Occipital lobe (tissue), 1 donor: ENCODE measurements at regions not wholly inside any gene's neighbourhood (a gene's known extent, or its start where the extent isn't known, plus 50 kb on each side); places are given as distances from the start of the nearest gene placed in this dataset.

Experiments used
- DNase-seq: peaks from one replicate; lab custom pipeline; 2025; lab: John Stamatoyannopoulos, UW

- DNase-seq = no peak
Observed at GRCh38 chr2:2850218-2850755, 519.2 kb upstream of the MYT1L start.

DNA sequence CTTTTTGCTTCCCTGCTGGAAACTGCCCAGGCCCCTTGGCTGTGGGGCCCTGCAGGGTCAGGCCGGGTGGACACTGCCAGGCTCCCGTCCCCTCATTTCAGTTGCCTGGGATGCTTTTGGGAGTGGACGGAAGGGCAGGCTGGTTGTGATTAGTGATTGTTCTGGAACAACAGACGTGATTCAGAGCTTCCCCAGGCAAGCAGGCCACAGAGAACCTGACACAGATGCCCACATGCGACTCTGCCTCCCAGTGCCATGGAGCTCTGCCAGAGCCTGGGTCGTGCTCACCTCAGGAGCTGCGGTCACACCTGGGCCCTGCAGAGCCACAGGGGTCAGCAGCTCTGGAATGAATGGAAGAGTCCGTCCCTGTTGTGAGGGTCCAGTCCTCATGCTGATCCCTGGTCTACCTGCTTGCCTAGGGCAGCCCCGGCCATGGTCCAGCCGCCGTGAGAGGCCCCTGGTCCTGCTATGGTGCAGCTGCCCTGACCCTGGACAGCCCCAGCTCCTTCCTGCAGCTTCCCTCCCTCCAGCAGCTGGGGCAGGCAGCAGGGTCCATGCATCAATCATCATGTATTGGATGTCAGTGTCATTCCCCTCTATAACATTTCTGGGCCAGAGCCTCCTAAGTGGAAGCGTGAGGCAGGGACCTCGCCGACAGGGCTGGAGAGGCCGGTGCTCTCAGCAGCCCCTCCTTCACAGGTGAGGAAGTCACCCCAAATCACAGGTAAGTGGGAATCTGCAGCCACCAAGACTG, 518.6 kb upstream of the MYT1L start:
- no peak for DNase-seq

DNA sequence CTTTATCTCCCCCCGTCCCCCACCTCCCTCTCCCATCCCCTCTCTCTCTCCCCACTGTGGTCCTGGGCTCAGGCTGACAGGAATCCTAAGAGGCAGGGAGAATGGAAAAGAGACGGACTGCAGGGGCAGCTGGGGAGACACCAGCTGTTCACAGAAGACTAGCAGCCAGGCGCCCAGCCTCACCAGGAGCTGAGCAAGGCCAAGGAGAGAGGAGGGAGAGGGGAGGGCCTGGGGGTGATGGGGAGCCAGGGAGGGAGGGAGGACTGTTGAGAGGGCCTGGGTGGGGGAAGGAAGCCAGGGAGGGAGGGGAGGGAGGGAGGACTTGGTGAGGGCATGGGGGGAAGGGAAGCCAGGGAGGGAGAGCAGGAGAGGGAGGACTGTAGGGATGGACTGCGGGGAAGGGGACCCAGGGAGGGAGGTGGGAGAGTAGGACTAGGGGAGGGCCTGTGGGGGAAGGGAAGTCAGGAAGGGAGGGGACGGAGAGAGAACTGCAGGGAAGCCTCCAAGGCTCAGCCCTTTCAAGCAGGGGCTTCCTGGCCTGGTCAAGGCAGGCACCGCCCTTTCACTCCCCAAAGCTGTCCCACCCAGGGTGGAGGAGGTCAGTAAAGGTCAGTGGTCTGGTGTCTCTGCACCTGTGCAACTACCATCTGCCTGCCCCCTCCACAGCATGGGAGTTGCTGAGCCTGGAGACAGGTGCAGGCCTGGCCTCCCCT, 517.7 kb upstream of the MYT1L start:
- DNase-seq = no peak

DNA sequence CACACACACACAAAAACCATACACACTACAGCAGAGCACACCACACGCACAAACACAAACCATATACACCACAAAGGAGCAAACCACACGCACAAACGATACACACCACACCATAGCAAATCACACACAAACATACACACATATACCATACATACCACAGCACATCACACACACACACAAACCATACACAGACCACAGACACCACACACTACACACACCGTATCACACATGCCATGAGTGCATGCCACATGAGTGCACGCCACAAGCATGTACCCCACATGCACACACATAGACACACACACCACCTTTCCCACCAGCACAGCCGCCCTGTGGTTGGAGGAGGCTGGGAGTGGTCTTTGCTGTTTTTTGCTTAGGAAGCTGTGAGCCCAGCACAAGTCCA, 517.1 kb upstream of the MYT1L start:
- no peak for DNase-seq

DNA sequence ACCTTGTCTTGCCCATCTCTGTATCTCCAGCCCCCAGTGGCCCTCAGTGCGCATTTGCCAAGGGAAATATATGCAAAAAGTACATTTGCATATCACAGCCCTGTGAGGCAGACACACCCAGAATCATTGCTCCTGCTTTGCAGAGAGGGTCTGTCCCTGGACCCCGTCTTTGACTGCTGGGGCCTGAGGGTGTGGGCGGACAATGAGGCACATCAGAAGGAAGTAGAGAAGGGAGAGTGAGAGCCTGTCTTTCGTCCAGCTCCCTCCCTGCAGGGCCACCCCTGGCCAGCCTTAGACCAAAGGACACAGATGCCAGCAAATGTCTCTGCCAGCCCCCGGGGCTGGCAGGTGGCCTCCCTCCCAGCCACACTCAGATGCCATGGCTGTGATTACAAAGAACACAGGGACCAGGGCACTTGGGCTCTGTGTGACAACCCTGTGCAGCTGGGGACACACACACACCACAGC, 516.2 kb upstream of the MYT1L start:
- DNase-seq = no peak

GRCh38 chr2:2846332-2847208, 515.5 kb upstream of the MYT1L start:
- DNase-seq = peak; percentile 65

GRCh38 chr2:2845806-2846315, 514.8 kb upstream of the MYT1L start:
- no peak for DNase-seq

GRCh38 chr2:2845267-2845666, 514.2 kb upstream of the MYT1L start:
- no peak for DNase-seq

DNA sequence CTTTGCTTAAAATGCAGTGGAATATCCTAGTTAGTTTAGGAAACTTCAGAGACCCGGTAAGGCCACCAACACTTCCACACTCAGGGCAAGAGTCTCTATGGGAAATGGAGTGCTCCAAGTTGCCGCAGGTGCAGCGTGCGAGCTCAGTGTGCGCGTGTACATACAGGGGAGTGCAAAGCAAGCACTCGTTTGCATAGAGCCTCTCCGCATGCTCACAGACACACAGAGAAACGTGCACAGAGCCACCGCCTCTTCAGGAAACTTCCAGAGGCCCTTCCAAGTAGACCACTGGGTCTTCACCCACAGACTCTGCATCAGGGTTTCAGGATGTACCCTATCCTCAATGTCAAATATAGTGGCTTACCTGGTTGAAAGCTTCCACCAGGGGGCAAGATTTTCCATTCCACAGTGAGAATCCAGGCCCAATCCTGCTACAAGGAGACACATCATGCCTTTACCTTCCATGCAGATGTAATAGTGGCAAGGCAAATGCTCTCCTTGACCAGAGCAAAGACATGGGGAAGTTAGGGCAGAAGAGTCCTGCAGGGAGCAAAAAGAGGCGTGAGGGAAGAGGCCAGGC, 513.0 kb upstream of the MYT1L start:
- DNase-seq = no peak

DNA sequence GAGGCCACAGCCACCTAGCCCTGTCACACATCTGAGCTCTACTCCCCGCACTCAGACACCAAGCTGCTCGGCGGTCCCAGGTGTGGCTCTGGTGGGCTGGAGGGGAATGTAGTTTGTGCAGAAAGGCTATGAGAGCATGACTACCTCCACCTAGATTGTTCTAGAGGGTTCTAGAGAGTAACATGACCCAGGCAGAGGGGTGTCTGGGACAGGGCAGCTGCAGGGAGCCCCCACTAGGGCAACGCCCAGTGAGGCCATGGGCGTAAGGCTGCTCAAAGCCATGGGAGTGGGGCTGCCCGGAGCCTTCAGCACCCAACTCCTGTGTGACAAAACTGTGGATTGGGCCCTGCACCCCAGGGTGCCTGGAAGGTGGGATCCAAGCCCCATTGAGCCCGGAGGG, 511.4 kb upstream of the MYT1L start:
- no peak for DNase-seq

GRCh38 chr2:2840681-2841300, 509.7 kb upstream of the MYT1L start:
- peak; percentile 36 for DNase-seq

- DNase-seq = no peak
Observed at GRCh38 chr2:2839782-2840531, 508.9 kb upstream of the MYT1L start.

GRCh38 chr2:2839393-2839781, 508.3 kb upstream of the MYT1L start:
- no peak for DNase-seq

DNA sequence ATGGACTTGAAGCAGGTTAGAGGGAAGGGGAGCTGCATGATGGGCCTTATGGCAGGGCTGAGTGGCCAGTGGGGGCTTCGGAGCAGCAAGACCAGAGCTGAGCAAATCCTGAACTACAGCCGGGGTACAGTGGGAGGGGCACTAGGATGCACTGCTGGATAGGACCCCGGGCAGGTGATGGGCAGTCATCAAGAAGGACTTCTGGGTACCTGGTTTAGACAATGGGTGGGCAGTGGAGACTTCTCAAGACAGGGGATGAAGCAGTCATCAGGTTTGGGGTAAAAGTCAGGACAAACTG, 507.4 kb upstream of the MYT1L start:
- no peak for DNase-seq

- peak; percentile 37 for DNase-seq
Observed at GRCh38 chr2:2837746-2838547, 506.9 kb upstream of the MYT1L start.

GRCh38 chr2:2836343-2837070, 505.4 kb upstream of the MYT1L start:
- no peak for DNase-seq

DNA sequence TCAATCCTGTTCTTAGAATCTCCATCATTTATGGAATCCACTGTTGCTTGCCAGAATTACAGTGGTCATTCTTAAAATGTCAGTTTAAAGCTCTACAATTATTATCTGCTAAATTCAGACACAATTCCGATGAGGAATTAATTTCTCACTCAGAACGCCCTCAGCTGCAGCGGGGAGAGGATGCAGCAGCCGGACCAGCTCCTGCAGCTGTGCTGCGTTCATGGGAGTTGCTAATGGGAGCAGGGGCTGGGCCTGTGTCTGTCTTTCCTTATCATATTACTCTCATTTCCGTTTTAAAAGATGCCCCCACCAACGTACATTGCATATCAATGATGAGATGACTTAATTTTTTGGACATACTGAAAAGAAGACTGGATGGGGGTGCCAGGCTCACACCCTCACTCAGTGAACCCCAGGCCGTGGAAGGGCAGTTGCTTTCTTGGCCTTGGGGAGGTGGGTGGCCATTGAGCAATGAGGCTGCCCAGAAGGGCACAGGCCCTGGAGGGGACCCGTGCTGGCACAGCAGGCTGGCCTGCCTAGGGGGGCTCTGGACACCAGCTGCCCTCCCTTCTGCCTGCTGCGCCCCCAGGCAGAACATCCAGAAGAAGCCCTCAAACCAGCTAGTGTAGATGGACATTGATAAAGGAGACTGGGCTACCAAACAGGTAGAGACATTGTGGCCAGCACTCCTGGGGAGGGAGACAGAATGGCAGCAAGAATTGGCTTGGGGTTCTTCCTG, 503.6 kb upstream of the MYT1L start:
- DNase-seq = no peak

DNA sequence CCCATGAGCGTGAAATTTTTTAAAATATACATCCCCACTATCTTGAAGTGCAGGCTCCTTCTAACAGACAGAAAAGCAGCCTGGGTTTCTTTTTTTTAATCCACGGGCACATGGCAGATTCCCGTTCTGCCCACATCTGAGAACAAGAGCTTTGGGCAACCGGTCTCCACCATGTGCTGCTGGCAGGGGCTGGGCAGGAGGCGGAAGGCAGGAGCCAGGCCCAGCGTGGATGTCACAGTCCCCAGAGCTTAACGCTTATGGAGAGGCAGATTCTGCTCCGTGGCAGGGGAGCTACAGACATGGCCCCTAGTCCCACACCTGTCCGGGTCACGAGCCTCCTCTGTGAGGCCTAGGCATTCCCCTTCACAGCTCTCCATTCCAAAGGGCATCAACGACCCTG, 503.0 kb upstream of the MYT1L start:
- DNase-seq = no peak
